ENCODE measurements at regions not wholly inside any gene's neighbourhood (a gene's known extent, or its start where the extent isn't known, plus 50 kb on each side); places are given as distances from the start of the nearest gene placed in this dataset.

- no peaks in the 10 kb centered on the region for H3K9me3 ChIP-seq (ENCODE audit: insufficient read depth, low read depth, low read length)
- no peaks in the 10 kb centered on the region for H4K20me1 ChIP-seq (ENCODE audit: insufficient read depth, low read length)
- H3K36me3 ChIP-seq (ENCODE audit: insufficient read depth, low read length): no peaks in the 10 kb centered on the region
- Mint-ChIP-seq H3K27ac (ENCODE audit: unreplicated experiment) (no peak overlapping the region), H3K9me3 (ENCODE audit: unreplicated experiment) (no peaks in the 10 kb centered on the region), H3K36me3 (ENCODE audit: low read depth, unreplicated experiment) (no peaks in the 10 kb centered on the region), H3K27me3 (ENCODE audit: low read depth, unreplicated experiment) (peaks cover 3% of the 10 kb centered on the region), H3K4me3 (ENCODE audit: unreplicated experiment) (no peak overlapping the region), H3K4me1 (ENCODE audit: low read depth, unreplicated experiment) (no peaks in the 10 kb centered on the region)
- no peak overlapping the region for H3K27ac ChIP-seq (ENCODE audit: low read depth, low read length)
- DNase-seq (ENCODE audit: low read depth) (no peak), FAIRE-seq (no peak)
- H2AFZ ChIP-seq (ENCODE audit: low read depth, low read length): no peak overlapping the region
- no peak for TF ChIP-seq EZH2 (IDR thresholded peaks at IDR 0.05; ENCODE audit: insufficient read depth, low read length)
- no peaks in the 10 kb centered on the region for H3K4me1 ChIP-seq (ENCODE audit: insufficient read depth, low read length)
- no peak overlapping the region for H3K4me2 ChIP-seq (ENCODE audit: low read length)
- no peak overlapping the region for H3K4me3 ChIP-seq (ENCODE audit: insufficient read depth, low read depth, low read length)
- H3K27me3 ChIP-seq (ENCODE audit: insufficient read depth, low read length): no peaks in the 10 kb centered on the region
- H3K79me2 ChIP-seq (ENCODE audit: insufficient read depth, low read length): no peaks in the 10 kb centered on the region
- H3K9ac ChIP-seq (ENCODE audit: low read length): no peak overlapping the region
Observed at GRCh38 chr1:215344539-215344938, 222.6 kb upstream of the KCTD3 start.

GRCh38 chr1:215345208-215345607 lies 221.9 kb upstream of the KCTD3 start:
- H3K27ac ChIP-seq (ENCODE audit: low read depth, low read length): no peak overlapping the region
- H3K36me3 ChIP-seq (ENCODE audit: insufficient read depth, low read length): no peaks in the 10 kb centered on the region
- no peak overlapping the region for H3K4me3 ChIP-seq (ENCODE audit: insufficient read depth, low read depth, low read length)
- Mint-ChIP-seq H3K9me3 (ENCODE audit: unreplicated experiment) (no peaks in the 10 kb centered on the region), H3K4me3 (ENCODE audit: unreplicated experiment) (no peak overlapping the region), H3K27me3 (ENCODE audit: low read depth, unreplicated experiment) (no peaks in the 10 kb centered on the region), H3K36me3 (ENCODE audit: low read depth, unreplicated experiment) (no peaks in the 10 kb centered on the region), H3K27ac (ENCODE audit: unreplicated experiment) (no peak overlapping the region), H3K4me1 (ENCODE audit: low read depth, unreplicated experiment) (no peaks in the 10 kb centered on the region)
- no peak overlapping the region for H3K4me2 ChIP-seq (ENCODE audit: low read length)
- DNase-seq (ENCODE audit: low read depth) (no peak), FAIRE-seq (no peak)
- H2AFZ ChIP-seq (ENCODE audit: low read depth, low read length): no peak overlapping the region
- no peak for TF ChIP-seq EZH2 (IDR thresholded peaks at IDR 0.05; ENCODE audit: insufficient read depth, low read length)
- no peak for TF ChIP-seq CTCF (IDR thresholded peaks at IDR 0.05; ENCODE audit: insufficient read depth, low read depth, low read length)
- no peak overlapping the region for H3K9ac ChIP-seq (ENCODE audit: low read length)
- no peaks in the 10 kb centered on the region for H3K9me3 ChIP-seq (ENCODE audit: insufficient read depth, low read depth, low read length)
- no peaks in the 10 kb centered on the region for H4K20me1 ChIP-seq (ENCODE audit: insufficient read depth, low read length)
- no peaks in the 10 kb centered on the region for H3K27me3 ChIP-seq (ENCODE audit: insufficient read depth, low read length)
- H3K4me1 ChIP-seq (ENCODE audit: insufficient read depth, low read length): no peaks in the 10 kb centered on the region
- H3K79me2 ChIP-seq (ENCODE audit: insufficient read depth, low read length): no peaks in the 10 kb centered on the region

GRCh38 chr1:215345766-215346165 lies 221.3 kb upstream of the KCTD3 start:
- Histone ChIP-seq H3K79me2 (ENCODE audit: insufficient read depth, low read length) (no peaks in the 10 kb centered on the region), H3K4me3 (ENCODE audit: insufficient read depth, low read depth, low read length) (no peak overlapping the region), H3K27ac (ENCODE audit: low read depth, low read length) (no peak overlapping the region), H3K27me3 (ENCODE audit: insufficient read depth, low read length) (no peaks in the 10 kb centered on the region), H3K36me3 (ENCODE audit: insufficient read depth, low read length) (no peaks in the 10 kb centered on the region), H3K9me3 (ENCODE audit: insufficient read depth, low read depth, low read length) (no peaks in the 10 kb centered on the region), H2AFZ (ENCODE audit: low read depth, low read length) (no peak overlapping the region), H3K4me2 (ENCODE audit: low read length) (no peak overlapping the region), H3K9ac (ENCODE audit: low read length) (no peak overlapping the region), H3K4me1 (ENCODE audit: insufficient read depth, low read length) (no peaks in the 10 kb centered on the region), H4K20me1 (ENCODE audit: insufficient read depth, low read length) (no peaks in the 10 kb centered on the region)
- Mint-ChIP-seq H3K4me1 (ENCODE audit: low read depth, unreplicated experiment) (no peaks in the 10 kb centered on the region), H3K27ac (ENCODE audit: unreplicated experiment) (no peak overlapping the region), H3K4me3 (ENCODE audit: unreplicated experiment) (no peak overlapping the region), H3K9me3 (ENCODE audit: unreplicated experiment) (no peaks in the 10 kb centered on the region), H3K36me3 (ENCODE audit: low read depth, unreplicated experiment) (no peaks in the 10 kb centered on the region), H3K27me3 (ENCODE audit: low read depth, unreplicated experiment) (no peaks in the 10 kb centered on the region)
- FAIRE-seq (no peak), DNase-seq (ENCODE audit: low read depth) (no peak)
- TF ChIP-seq CTCF (IDR thresholded peaks at IDR 0.05; ENCODE audit: insufficient read depth, low read depth, low read length) (no peak), EZH2 (IDR thresholded peaks at IDR 0.05; ENCODE audit: insufficient read depth, low read length) (no peak)

Data from astrocyte (in vitro differentiated cells and primary cell).